ENCODE measurements at regions not wholly inside any gene's neighbourhood (a gene's known extent, or its start where the extent isn't known, plus 50 kb on each side); places are given as distances from the start of the nearest gene placed in this dataset.

GRCh38 chr6:86042214-86042613, 399.5 kb upstream of the SYNCRIP start:
- no peak overlapping the region for H4K91ac ChIP-seq (ENCODE audit: insufficient read length, low read depth, low read length)
- H4K5ac ChIP-seq (ENCODE audit: insufficient read length, low read depth, low read length): no peak overlapping the region
- no peak overlapping the region for H3K27ac Mint-ChIP-seq
- DNase-seq: no peak
- H3K4me3 Mint-ChIP-seq: no peak overlapping the region
- TF ChIP-seq CTCF (conservative IDR thresholded peaks at IDR 0.05): no peak
- H3K4me1 ChIP-seq (ENCODE audit: insufficient read depth, low read length): no peaks in the 10 kb centered on the region
- H3K23me2 ChIP-seq (ENCODE audit: insufficient read length, low read depth, low read length, poor library complexity, severe bottlenecking): no peaks in the 10 kb centered on the region
- H2BK20ac ChIP-seq (ENCODE audit: low read depth, low read length, poor library complexity, severe bottlenecking): no peak overlapping the region
- no peak overlapping the region for H2BK15ac ChIP-seq (ENCODE audit: low read depth, low read length)
- no peak overlapping the region for H3K14ac ChIP-seq (ENCODE audit: insufficient read depth, low read length)
- no peaks in the 10 kb centered on the region for H3K9me3 ChIP-seq (ENCODE audit: control insufficient read depth, low read depth, low read length)
- H3T11ph ChIP-seq (ENCODE audit: low read length): no peak overlapping the region
- H4K8ac ChIP-seq (replicated peaks; ENCODE audit: insufficient read length, low read depth, low read length): no peak overlapping the region
- H3K4ac ChIP-seq (ENCODE audit: low read depth, low read length): no peak overlapping the region
- H3K23ac ChIP-seq (ENCODE audit: insufficient read length, low read depth, low read length): no peak overlapping the region
- H3K36me3 Mint-ChIP-seq (ENCODE audit: insufficient read depth in 1 of 3, low read depth in 3 of 3): no peaks in the 10 kb centered on the region
- H3K9me3 Mint-ChIP-seq: peaks cover 0 to 5% of the 10 kb centered on the region in 2 experiments; a peak in 2 of 5 replicates
- no peak overlapping the region for H3K9ac ChIP-seq (ENCODE audit: extremely low read depth, insufficient read length, low read length)
- no peak overlapping the region for H2BK12ac ChIP-seq (ENCODE audit: insufficient read length, low read depth, low read length)
- no peak overlapping the region for H2BK120ac ChIP-seq (ENCODE audit: low read depth, low read length, poor library complexity, severe bottlenecking)
- H2AFZ ChIP-seq (ENCODE audit: low read length): no peak overlapping the region
- no peak overlapping the region for H2BK5ac ChIP-seq (ENCODE audit: insufficient read length, low read length)
- no peak overlapping the region for H3K4me2 ChIP-seq (ENCODE audit: insufficient read depth, insufficient read length, low read length)
- no peak overlapping the region for H3K56ac ChIP-seq (ENCODE audit: insufficient read length, low read depth, low read length)
- no peak overlapping the region for H3K27ac ChIP-seq (ENCODE audit: insufficient read length, low read depth, low read length)
- no peaks in the 10 kb centered on the region for H3K79me2 ChIP-seq (ENCODE audit: insufficient read depth, low read length)
- H3K79me1 ChIP-seq (ENCODE audit: insufficient read depth, low read depth, low read length, poor library complexity, severe bottlenecking): no peaks in the 10 kb centered on the region
- H3K27me3 Mint-ChIP-seq (ENCODE audit: low read depth): 0 out of 2 replicates have a peak, but pooled peaks cover 2% of the 10 kb centered on the region
- H3K18ac ChIP-seq (ENCODE audit: insufficient read length, low read depth, low read length): no peak overlapping the region
- H3K27me3 ChIP-seq (ENCODE audit: insufficient read depth, low read length): no peaks in the 10 kb centered on the region
- peaks cover 3 to 4% of the 10 kb centered on the region in 2 experiments; a peak in 3 of 4 replicates for H3K4me1 Mint-ChIP-seq
- no peak overlapping the region for H2AK5ac ChIP-seq (ENCODE audit: insufficient read length, low read length)
- no peaks in the 10 kb centered on the region for H4K20me1 ChIP-seq (ENCODE audit: control insufficient read depth, insufficient read depth, insufficient read length)
